Heart left ventricle (tissue), 13 donors: ENCODE measurements at regions not wholly inside any gene's neighbourhood (a gene's known extent, or its start where the extent isn't known, plus 50 kb on each side); places are given as distances from the start of the nearest gene placed in this dataset.

ENCODE experiments used
- CTCF ChIP-seq, 12 donors: fragments of 200-600 bp; sonication (generic) in 4 of 12; IDR thresholded peaks; one replicate each; pipeline versions ENCODE4 v1.5.0 to v1.8.0; 2018 to 2022; ENCODE audit warnings: antibody characterized with exemption in 12 of 12, mild to moderate bottlenecking in 5 of 12
- POLR2A ChIP-seq, 2 donors: fragments of 450-650 bp; IDR thresholded peaks; one replicate each; pipeline ENCODE4 v1.6.1; 2017; ENCODE audit warnings: antibody characterized with exemption in 2 of 2, mild to moderate bottlenecking in 2 of 2, moderate library complexity in 2 of 2
- donor health status: ischemic (EF 13 %, LVEDD 7.1; RV severe dilation, severe dysfunction).
- donor health status: DM: no; HTN: yes; CAD: no.
- donor health status: DM: no; HTN: no; CAD: no.
- donor health status: ischemic (EF 25% LVEDD 6.9; RV normal size, moderate dysfunction).
- donor health status: ischemic (EF 25% LVEDD 5.7; RV mildly dilated, moderate dysfunction).
- donor health status: ischemic (EF 35%, LVEDD 5.7; RV mildly dilated, moderate dysfunction).
- donor health status: nonischemic (EF 11% LVEDD 7.7; RV severe dilation, severe dysfunction).
- donor health status: DM: yes; HTN: yes; CAD: no.
- donor health status: PGD.
- donor health status: ischemic (EF 29% LVEDD 5.4; RV normal size, mild dysfunction).
- donor health status: nonischemic (EF 23%, LVEDD 6.1; RV moderate dilation, normal function).

- TF ChIP-seq POLR2A (IDR thresholded peaks at IDR 0.05), result no peak
- TF ChIP-seq CTCF (IDR thresholded peaks at IDR 0.05), result no peak
These were observed 325.1 kb upstream of the RAB6C start for GRCh38 chr2:129654331-129654730.
